IMR-90 (cell line): ENCODE measurements at regions not wholly inside any gene's neighbourhood (a gene's known extent, or its start where the extent isn't known, plus 50 kb on each side); places are given as distances from the start of the nearest gene placed in this dataset.

Source experiments
- ATAC-seq: fragments of 200-7000 bp; cut with Tn5 transposase; 2 replicates; pipeline ENCODE4 v1.9.1; 2020; ENCODE audit warnings: low read depth, mild to moderate bottlenecking, moderate library complexity
- BruUV-seq: library from RNA; stranded (reverse); fragments of 400-500 nt; replicated peaks from 2 replicates; lab custom pipeline; 2021; lab: Mats Ljungman, UMichigan
- CTCF ChIA-PET: fragments of 300-600 bp; formaldehyde crosslinking; extraction: SDS; loops from one replicate; lab custom pipeline; 2021; ENCODE audit warnings: antibody characterized with exemption; lab: Yijun Ruan, JAX
- POLR2A ChIA-PET: fragments of 300-600 bp; sonication (Branson Sonifier 250); formaldehyde crosslinking; loops from one replicate; lab custom pipeline; 2022; ENCODE audit warnings: antibody characterized with exemption; ENCODE audit not compliant: unreplicated experiment; lab: Charles Lee
- DNase-seq: peaks from one replicate; pipeline ENCODE4 v3.0.0; 2013
- H2AFZ ChIP-seq: replicated peaks from 2 replicates; pipeline ENCODE3; 2013; ENCODE audit warnings: low read length, mild to moderate bottlenecking; ENCODE audit not compliant: poor library complexity
- H2AK5ac ChIP-seq: 2 replicates; pipeline ENCODE4 v1.6.1; 2013; ENCODE audit warnings: low read depth, low read length, inconsistent platforms
- H2AK9ac ChIP-seq: replicated peaks from 2 replicates; pipeline ENCODE3; 2013; ENCODE audit warnings: mild to moderate bottlenecking, low read depth, low read length, moderate library complexity; ENCODE audit not compliant: poor library complexity
- H2BK120ac ChIP-seq: 2 replicates; pipeline ENCODE4 v1.6.1; 2013; ENCODE audit warnings: low read depth, low read length, inconsistent platforms
- H2BK15ac ChIP-seq: 3 replicates; pipeline ENCODE4 v1.6.1; 2013; ENCODE audit warnings: low read depth, low read length, inconsistent platforms
- H2BK20ac ChIP-seq: 2 replicates; pipeline ENCODE4 v1.6.1; 2013; ENCODE audit warnings: low read depth, mild to moderate bottlenecking, inconsistent platforms, low read length, moderate library complexity
- H2BK5ac ChIP-seq: 2 replicates; pipeline ENCODE4 v1.6.1; 2013; ENCODE audit warnings: mild to moderate bottlenecking, low read depth, low read length, inconsistent platforms; ENCODE audit not compliant: poor library complexity, severe bottlenecking
- H3K14ac ChIP-seq: replicated peaks from 2 replicates; pipeline ENCODE4 v1.6.1; 2013; ENCODE audit warnings: low read depth, low read length, inconsistent platforms
- H3K18ac ChIP-seq: 2 replicates; pipeline ENCODE4 v1.6.1; 2013; ENCODE audit warnings: low read depth, low read length, control low read depth
- H3K23ac ChIP-seq: 2 replicates; pipeline ENCODE4 v1.6.1; 2013; ENCODE audit warnings: low read depth, low read length, inconsistent platforms
- H3K27ac ChIP-seq: 2 replicates; pipeline ENCODE4 v1.5.1; 2013; ENCODE audit warnings: mild to moderate bottlenecking, control low read depth, low read length; ENCODE audit not compliant: insufficient read depth
- H3K27me3 ChIP-seq: 2 replicates; pipeline ENCODE4 v1.6.1; 2013; ENCODE audit warnings: low read length; ENCODE audit not compliant: control insufficient read depth, insufficient read depth
- H3K36me3 ChIP-seq: 2 replicates; pipeline ENCODE4 v1.6.1; 2013; ENCODE audit warnings: low read length, mixed read lengths; ENCODE audit not compliant: control insufficient read depth, insufficient read depth
- H3K4ac ChIP-seq: 2 replicates; pipeline ENCODE4 v1.6.1; 2013; ENCODE audit warnings: low read depth, low read length, inconsistent platforms
- H3K4me1 ChIP-seq: 2 replicates; pipeline ENCODE4 v1.6.1; 2013; ENCODE audit warnings: low read length, mixed read lengths; ENCODE audit not compliant: control insufficient read depth, insufficient read depth
- H3K4me2 ChIP-seq: 2 replicates; pipeline ENCODE4 v1.6.1; 2013; ENCODE audit warnings: low read depth, mild to moderate bottlenecking, control low read depth, low read length, moderate library complexity
- H3K4me3 ChIP-seq: 2 replicates; pipeline ENCODE4 v1.5.1; 2013; ENCODE audit warnings: low read depth, mild to moderate bottlenecking, control low read depth, low read length, moderate library complexity; ENCODE audit not compliant: insufficient read depth
- H3K56ac ChIP-seq: 2 replicates; pipeline ENCODE4 v1.6.1; 2013; ENCODE audit warnings: low read length, inconsistent platforms; ENCODE audit not compliant: insufficient read depth; ENCODE audit errors: extremely low read depth
- H3K79me1 ChIP-seq, 2 experiments: 2 replicates each; pipeline ENCODE4 v1.6.1; 2013; ENCODE audit warnings: low read length in 2 of 2, inconsistent platforms in 1 of 2, low read depth in 1 of 2
- H3K9ac ChIP-seq: 2 replicates; pipeline ENCODE4 v1.6.1; 2013; ENCODE audit warnings: low read depth, low read length, control low read depth
- H3K9me1 ChIP-seq: 2 replicates; pipeline ENCODE4 v1.6.1; 2013; ENCODE audit warnings: low read length, inconsistent platforms; ENCODE audit not compliant: insufficient read depth
- H3K9me3 ChIP-seq: 2 replicates; pipeline ENCODE4 v1.6.1; 2013; ENCODE audit warnings: low read length; ENCODE audit not compliant: control insufficient read depth, insufficient read depth
- H4K20me1 ChIP-seq: 2 replicates; pipeline ENCODE4 v1.6.1; 2013; ENCODE audit warnings: low read length, inconsistent platforms; ENCODE audit not compliant: insufficient read depth
- H4K5ac ChIP-seq: 2 replicates; pipeline ENCODE4 v1.6.1; 2013; ENCODE audit warnings: mild to moderate bottlenecking, low read depth, low read length, control low read depth
- H4K8ac ChIP-seq, 2 experiments: 2 replicates each; pipeline ENCODE4 v1.6.1; 2013; ENCODE audit warnings: low read depth in 2 of 2, low read length in 2 of 2, control low read depth in 1 of 2, inconsistent platforms in 1 of 2
- H4K91ac ChIP-seq: 2 replicates; pipeline ENCODE4 v1.6.1; 2013; ENCODE audit warnings: low read depth, low read length, inconsistent platforms; ENCODE audit not compliant: insufficient read depth
- BHLHE40 ChIP-seq: fragments of 150-350 bp; IDR thresholded peaks from 2 replicates; pipeline ENCODE4 v1.6.1; 2016; ENCODE audit warnings: mild to moderate bottlenecking, low read depth, low read length
- CEBPB ChIP-seq: IDR thresholded peaks from 2 replicates; pipeline ENCODE4 v1.6.1; 2012; ENCODE audit warnings: low read depth, low read length, improper control_type of control experiment
- CHD1 ChIP-seq: IDR thresholded peaks from 2 replicates; pipeline ENCODE4 v1.6.1; 2012; ENCODE audit warnings: low read depth, low read length, improper control_type of control experiment
- CTCF ChIP-seq: conservative IDR thresholded peaks from 2 replicates; pipeline ENCODE4 v1.5.1; 2012; ENCODE audit warnings: mild to moderate bottlenecking, low read depth, low read length, improper control_type of control experiment
- FOS ChIP-seq: fragments of 150-350 bp; IDR thresholded peaks from 2 replicates; pipeline ENCODE4 v1.6.1; 2016; ENCODE audit warnings: low read depth, low read length
- MAFK ChIP-seq: IDR thresholded peaks from 2 replicates; pipeline ENCODE4 v1.6.1; 2012; ENCODE audit warnings: low read depth, low read length, improper control_type of control experiment
- MAZ ChIP-seq: IDR thresholded peaks from 2 replicates; pipeline ENCODE4 v1.6.1; 2012; ENCODE audit warnings: low read depth, mild to moderate bottlenecking, low read length, improper control_type of control experiment, moderate library complexity, borderline replicate concordance
- MXI1 ChIP-seq: IDR thresholded peaks from 2 replicates; pipeline ENCODE4 v1.6.1; 2012; ENCODE audit warnings: low read depth, mild to moderate bottlenecking, low read length, moderate library complexity, borderline replicate concordance
- NFE2L2 ChIP-seq: fragments of 150-350 bp; IDR thresholded peaks from 2 replicates; pipeline ENCODE4 v1.6.1; 2016; ENCODE audit warnings: low read depth, mild to moderate bottlenecking, low read length
- POLR2A ChIP-seq: IDR thresholded peaks from 2 replicates; pipeline ENCODE4 v1.6.1; 2012; ENCODE audit warnings: mild to moderate bottlenecking, low read depth, low read length
- RCOR1 ChIP-seq: IDR thresholded peaks from 2 replicates; pipeline ENCODE4 v1.6.1; 2012; ENCODE audit warnings: mild to moderate bottlenecking, low read length, improper control_type of control experiment; ENCODE audit not compliant: insufficient replicate concordance
- SMC3 ChIP-seq: fragments of 150-350 bp; IDR thresholded peaks from 2 replicates; pipeline ENCODE4 v1.6.1; 2016; ENCODE audit warnings: low read depth, mild to moderate bottlenecking, antibody characterized with exemption, low read length, moderate library complexity
- USF2 ChIP-seq: fragments of 150-350 bp; IDR thresholded peaks from 2 replicates; pipeline ENCODE4 v1.6.1; 2017; ENCODE audit warnings: mild to moderate bottlenecking, antibody characterized with exemption, low read length, low read depth
- WGBS, 2 experiments: methylation state at CpG; one replicate each; pipeline versions ENCODE4 v1.1.5 to v1.1.7; 2013; ENCODE audit warnings: missing lambda C conversion rate in 2 of 2; ENCODE audit not compliant: insufficient read length in 1 of 2; ENCODE audit errors: extremely low coverage in 2 of 2; 5-methylcytosine and 5-hydroxymethylcytosine counted together
- dilution Hi-C: fragments of 300-500 bp; cut with HindIII; formaldehyde crosslinking; loops from one replicate; pipeline ENCODE4 v1.14.3; 2018; ENCODE audit warnings: low sequenced_read_pairs; ENCODE audit not compliant: unreplicated experiment
- in situ Hi-C: fragments of 300-500 bp; cut with MboI; formaldehyde crosslinking; loops from 3 replicates; pipeline ENCODE4 v1.14.3; 2019; ENCODE audit warnings: low sequenced_read_pairs, inconsistent platforms, mixed read lengths
- intact Hi-C: fragments of 100-400 bp; cut with micrococcal nuclease; formaldehyde crosslinking; loops from 2 replicates; pipeline ENCODE4 v1.10.0; 2022

GRCh38 chr14:38134416-38135030 lies 73.2 kb upstream of the SSTR1 start:
- Histone ChIP-seq H2AFZ (peak overlapping the region; percentile 33), H3K27ac (no peak overlapping the region), H3K79me1 (no peaks in the 10 kb centered on the region), H3K56ac (no peak overlapping the region), H3K4me1 (peaks cover 6% of the 10 kb centered on the region), H4K5ac (no peak overlapping the region), H3K14ac (no peak overlapping the region), H3K36me3 (no peaks in the 10 kb centered on the region), H3K23ac (no peak overlapping the region), H2BK5ac (no peak overlapping the region), H2BK20ac (no peak overlapping the region; the same call in 1 of the 2 replicates), H4K8ac (no peak overlapping the region), H3K18ac (peak overlapping the region; percentile 52; the same call in 1 of the 2 replicates), H3K4me3 (no peak overlapping the region), H2AK9ac (no peak overlapping the region), H3K4ac (no peak overlapping the region), H2BK15ac (no peak overlapping the region), H2AK5ac (no peak overlapping the region), H4K91ac (no peak overlapping the region), H2BK120ac (no peak overlapping the region), H3K9me3 (no peaks in the 10 kb centered on the region), H3K27me3 (no peaks in the 10 kb centered on the region), H3K9me1 (0 out of 2 replicates have a peak, but pooled peaks cover 2% of the 10 kb centered on the region), H3K4me2 (no peak overlapping the region), H3K9ac (no peak overlapping the region), H4K20me1 (no peaks in the 10 kb centered on the region)
- ChIA-PET POLR2A (no interaction called here), CTCF (no interaction called here)
- ATAC-seq (no peak), DNase-seq (no peak)
- BruUV-seq = no TSS peak
- WGBS, 2 experiments = no CpG with 5 or more reads among the region's 10 CpGs
- in situ Hi-C loops = no loop called here
- dilution Hi-C loops = no loop called here
- intact Hi-C loops = loop anchor here (5.0 kb wide), 1 partner anchor 72 kb away; no protein-coding TSS in a partner anchor
- no peak for TF ChIP-seq CHD1
- no peak for TF ChIP-seq CTCF
- TF ChIP-seq MXI1 = no peak
- no peak for TF ChIP-seq SMC3
- no peak for TF ChIP-seq USF2
- no peak for TF ChIP-seq RCOR1
- no peak for TF ChIP-seq MAFK
- no peak for TF ChIP-seq MAZ
- TF ChIP-seq BHLHE40 = no peak
- no peak for TF ChIP-seq FOS
- no peak for TF ChIP-seq POLR2A
- TF ChIP-seq NFE2L2 = no peak
- TF ChIP-seq CEBPB = no peak
